Memory B cell (primary cell): ENCODE measurements at regions not wholly inside any gene's neighbourhood (a gene's known extent, or its start where the extent isn't known, plus 50 kb on each side); places are given as distances from the start of the nearest gene placed in this dataset.

Experiments
- ATAC-seq: fragments of 150-1000 bp; cut with Tn5 transposase; 2 replicates; pipeline ENCODE4 v1.10.0; 2021; ENCODE audit warnings: low read depth, mild to moderate bottlenecking, moderate library complexity
- DNase-seq, 2 donors: peaks; one replicate each; pipeline ENCODE4 v3.0.0; 2022; ENCODE audit warnings: low spot score in 2 of 2
- H3K27ac Mint-ChIP-seq: one replicate; pipeline ENCODE4 v1.8.0; 2022; ENCODE audit warnings: mild to moderate bottlenecking, moderate library complexity, mixed read lengths
- H3K27me3 Mint-ChIP-seq: one replicate; pipeline ENCODE4 v1.8.0; 2022; ENCODE audit warnings: mixed read lengths
- H3K36me3 Mint-ChIP-seq: one replicate; pipeline ENCODE4 v1.8.0; 2022; ENCODE audit warnings: mild to moderate bottlenecking, mixed read lengths
- H3K4me1 Mint-ChIP-seq: one replicate; pipeline ENCODE4 v1.8.0; 2022; ENCODE audit warnings: mixed read lengths
- H3K4me3 Mint-ChIP-seq: one replicate; pipeline ENCODE4 v1.8.0; 2022; ENCODE audit warnings: mild to moderate bottlenecking, moderate library complexity, mixed read lengths
- H3K9me3 Mint-ChIP-seq: one replicate; pipeline ENCODE4 v1.8.0; 2022; ENCODE audit warnings: mixed read lengths

DNA sequence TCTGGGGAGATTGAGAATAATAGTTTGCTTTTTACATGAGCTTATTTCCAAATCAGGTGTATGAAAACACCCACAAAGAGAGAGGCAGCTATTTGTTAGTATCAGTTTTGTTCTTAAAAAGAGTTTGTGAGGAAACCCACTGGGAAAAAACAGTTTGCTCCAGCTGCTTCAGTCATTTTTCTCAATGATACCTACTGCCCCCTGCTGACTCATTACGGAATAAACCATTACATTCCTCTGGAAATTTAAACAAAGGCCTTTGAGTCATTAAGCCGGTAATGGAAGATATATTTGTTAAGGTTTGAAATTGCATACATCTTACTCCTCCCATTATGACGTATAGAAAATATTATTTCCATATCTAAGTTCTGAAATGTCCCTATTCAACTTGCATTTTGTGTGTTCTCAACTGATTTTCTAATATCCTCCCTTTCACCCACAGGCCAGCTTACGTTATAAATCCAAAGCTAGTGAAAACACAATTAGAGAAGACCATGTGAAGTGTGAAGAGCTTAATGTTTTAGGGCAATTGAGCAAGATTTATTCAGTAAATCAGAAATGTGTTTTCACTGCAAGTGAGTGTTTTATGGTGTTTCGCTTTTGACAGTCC lies 761.6 kb downstream of the DSC3 start:
- no peaks in the 10 kb centered on the region for H3K4me1 Mint-ChIP-seq
- H3K27me3 Mint-ChIP-seq, result no peaks in the 10 kb centered on the region
- H3K27ac Mint-ChIP-seq, result no peak overlapping the region
- DNase-seq (no peak), ATAC-seq (no peak)
- H3K9me3 Mint-ChIP-seq, result no peaks in the 10 kb centered on the region
- H3K36me3 Mint-ChIP-seq, result no peaks in the 10 kb centered on the region
- no peak overlapping the region for H3K4me3 Mint-ChIP-seq

DNA sequence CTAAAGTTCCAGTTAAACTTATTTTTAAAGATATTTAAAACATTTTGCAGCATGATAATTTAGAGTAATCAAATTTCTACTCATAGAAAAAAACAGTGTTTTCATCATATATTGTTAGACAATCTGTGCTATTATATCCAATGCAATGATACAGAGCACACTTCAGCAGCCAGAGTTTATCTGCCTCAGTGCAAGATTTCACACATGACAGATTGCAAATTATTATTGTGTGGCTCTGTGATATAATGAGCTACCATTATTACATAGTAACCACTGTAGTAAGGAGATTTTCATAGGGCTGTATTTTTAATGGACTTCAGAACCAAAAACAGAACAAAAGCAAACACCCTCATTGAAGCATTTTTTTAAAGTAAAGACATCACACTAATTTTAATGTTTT lies 762.4 kb downstream of the DSC3 start:
- no peak for DNase-seq
- ATAC-seq, result no peak
- Mint-ChIP-seq H3K4me3 (no peak overlapping the region), H3K27ac (no peak overlapping the region), H3K27me3 (no peaks in the 10 kb centered on the region), H3K36me3 (no peaks in the 10 kb centered on the region), H3K9me3 (no peaks in the 10 kb centered on the region), H3K4me1 (no peaks in the 10 kb centered on the region)

DNA sequence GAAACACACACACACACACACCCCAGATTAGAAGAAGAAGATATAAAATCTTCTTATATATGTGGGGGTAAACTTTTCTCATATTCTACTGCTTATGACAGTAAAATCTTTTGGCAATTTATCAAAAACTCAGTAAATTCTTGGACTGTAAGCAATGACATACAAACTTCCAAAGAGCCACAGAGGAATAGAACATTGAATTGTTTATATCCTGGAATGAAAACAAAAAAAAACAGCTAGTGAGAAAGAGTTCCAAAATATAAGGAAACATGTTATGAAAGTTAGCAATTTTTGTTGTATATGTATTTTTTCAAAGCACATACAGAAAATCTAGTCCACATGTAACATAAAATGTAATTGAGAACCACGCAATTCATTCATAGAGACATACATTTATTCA lies 764.9 kb downstream of the DSC3 start:
- DNase-seq (no peak), ATAC-seq (no peak)
- peaks cover 3% of the 10 kb centered on the region for H3K9me3 Mint-ChIP-seq
- H3K36me3 Mint-ChIP-seq, result no peaks in the 10 kb centered on the region
- H3K4me1 Mint-ChIP-seq, result no peaks in the 10 kb centered on the region
- no peaks in the 10 kb centered on the region for H3K27me3 Mint-ChIP-seq
- no peak overlapping the region for H3K27ac Mint-ChIP-seq
- H3K4me3 Mint-ChIP-seq, result no peak overlapping the region

DNA sequence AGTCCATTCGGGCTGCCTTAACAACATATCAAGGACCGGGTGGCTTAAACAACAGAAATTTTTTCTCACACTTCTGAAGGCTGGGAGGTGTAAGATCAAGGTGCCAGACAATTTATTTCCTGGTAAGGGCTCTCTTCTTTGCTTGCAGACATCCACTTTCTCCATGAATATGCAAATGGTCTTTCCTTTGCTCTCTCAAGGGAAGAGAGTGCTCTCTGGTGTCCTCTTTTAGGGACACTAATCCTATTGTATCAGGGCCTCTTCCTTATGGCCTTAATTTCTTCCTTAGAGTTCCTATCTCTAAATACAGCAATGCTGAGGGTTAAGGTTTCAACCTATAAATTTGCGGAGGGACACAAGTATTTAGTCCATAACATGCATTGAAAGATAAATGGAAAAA lies 770.8 kb downstream of the DSC3 start:
- Mint-ChIP-seq H3K4me1 (no peaks in the 10 kb centered on the region), H3K9me3 (peaks cover 8% of the 10 kb centered on the region), H3K4me3 (no peak overlapping the region), H3K27me3 (no peaks in the 10 kb centered on the region), H3K36me3 (no peaks in the 10 kb centered on the region), H3K27ac (no peak overlapping the region)
- DNase-seq (no peak), ATAC-seq (no peak)

DNA sequence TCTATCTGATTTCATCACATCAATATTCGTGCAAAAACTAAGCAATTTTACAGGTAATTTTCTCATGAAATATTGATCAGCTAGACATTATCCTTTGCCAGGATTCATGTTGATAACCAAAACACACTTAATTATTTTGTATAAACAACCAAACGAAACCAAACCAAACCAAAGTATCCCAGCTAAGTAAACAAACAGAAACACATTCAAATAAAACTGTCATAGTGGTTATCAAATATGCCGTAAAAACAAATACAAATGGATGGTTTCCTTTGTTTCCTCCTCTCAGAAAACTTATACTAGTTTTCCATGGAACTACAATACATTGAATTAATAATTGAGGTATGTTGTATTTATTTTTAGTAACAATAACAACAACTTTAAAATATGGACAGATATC lies 777.4 kb downstream of the DSC3 start:
- no peak for ATAC-seq
- no peak for DNase-seq
- no peaks in the 10 kb centered on the region for H3K4me1 Mint-ChIP-seq
- peaks cover 6% of the 10 kb centered on the region for H3K9me3 Mint-ChIP-seq
- H3K27me3 Mint-ChIP-seq, result no peaks in the 10 kb centered on the region
- no peaks in the 10 kb centered on the region for H3K36me3 Mint-ChIP-seq
- H3K4me3 Mint-ChIP-seq, result no peak overlapping the region
- H3K27ac Mint-ChIP-seq, result no peak overlapping the region

DNA sequence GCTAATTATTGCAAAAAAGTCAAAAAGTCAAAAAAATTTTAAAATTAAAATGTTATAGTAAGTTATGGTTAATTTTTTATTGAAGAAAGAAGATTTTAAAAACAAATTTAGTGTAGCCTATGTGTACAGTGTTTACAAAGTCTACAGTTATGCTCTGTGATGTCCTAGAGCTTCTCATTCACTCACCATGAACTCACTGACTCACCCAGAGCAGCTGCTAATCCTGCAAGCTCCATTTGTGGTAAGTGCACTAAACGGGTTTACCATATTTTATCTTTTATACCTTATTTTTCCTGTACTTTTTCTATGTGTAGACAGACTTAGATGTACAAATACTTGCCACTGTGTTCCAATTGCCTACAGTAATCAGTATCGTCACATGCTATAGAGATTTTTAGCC lies 788.2 kb downstream of the DSC3 start:
- no peak for DNase-seq
- Mint-ChIP-seq H3K4me3 (no peak overlapping the region), H3K9me3 (peaks cover 4% of the 10 kb centered on the region), H3K36me3 (no peaks in the 10 kb centered on the region), H3K27ac (no peak overlapping the region), H3K4me1 (no peaks in the 10 kb centered on the region), H3K27me3 (no peaks in the 10 kb centered on the region)
- no peak for ATAC-seq

DNA sequence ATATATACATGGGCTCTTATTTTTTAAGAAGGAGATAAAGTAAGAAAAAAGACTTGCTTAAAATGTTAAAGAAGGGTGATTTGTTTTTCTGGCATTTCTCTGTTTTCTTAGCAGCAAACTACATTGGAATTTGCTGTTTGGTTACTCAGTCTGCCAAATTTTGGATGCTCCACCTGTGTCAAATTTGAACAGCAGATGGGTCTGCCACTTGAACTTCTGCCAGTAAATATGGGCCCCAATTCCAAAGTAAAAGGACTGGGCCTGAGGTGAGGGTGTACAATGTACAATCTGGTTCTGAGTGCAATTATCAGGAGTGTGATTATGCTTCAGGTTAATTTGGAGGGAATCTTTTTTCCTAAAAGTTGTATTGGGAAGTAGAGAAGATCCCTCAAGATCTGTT lies 794.5 kb downstream of the DSC3 start:
- ATAC-seq, result no peak
- H3K27ac Mint-ChIP-seq, result no peak overlapping the region
- DNase-seq, result no peak
- no peaks in the 10 kb centered on the region for H3K4me1 Mint-ChIP-seq
- H3K4me3 Mint-ChIP-seq, result no peak overlapping the region
- no peaks in the 10 kb centered on the region for H3K27me3 Mint-ChIP-seq
- peaks cover 5% of the 10 kb centered on the region for H3K9me3 Mint-ChIP-seq
- no peaks in the 10 kb centered on the region for H3K36me3 Mint-ChIP-seq

DNA sequence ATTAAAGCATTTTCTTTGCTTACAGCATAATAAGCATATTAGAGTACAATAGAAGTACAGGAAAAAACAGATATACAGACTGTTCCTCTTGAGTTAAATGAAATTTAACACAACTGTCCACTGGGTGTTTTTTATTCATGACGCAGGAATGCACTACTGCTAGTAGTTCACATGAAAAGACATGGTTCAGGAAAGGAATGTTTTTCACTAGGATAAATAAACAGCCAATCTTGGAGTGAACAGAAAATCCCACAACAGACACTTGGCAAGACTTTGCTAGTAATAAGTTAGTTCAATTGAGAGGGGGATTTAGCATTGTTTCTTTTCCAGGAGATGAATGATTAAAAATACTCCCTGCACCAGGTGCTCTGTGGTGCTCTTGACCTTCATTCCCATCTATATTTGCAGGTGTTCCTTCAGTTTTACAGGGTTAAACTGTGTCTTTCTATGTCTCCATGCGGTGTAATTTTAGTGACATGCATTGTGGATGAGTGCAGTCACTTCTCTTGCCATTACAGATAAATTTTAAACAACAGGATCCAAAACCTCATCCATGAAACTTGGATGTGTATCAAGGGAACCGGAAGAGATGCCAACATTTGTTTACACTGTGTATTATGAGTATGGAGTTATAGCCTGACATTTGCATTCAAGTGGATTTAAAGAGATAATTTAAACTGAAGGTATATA lies 796.6 kb downstream of the DSC3 start:
- H3K27ac Mint-ChIP-seq, result no peak overlapping the region
- no peak overlapping the region for H3K4me3 Mint-ChIP-seq
- no peak for DNase-seq
- H3K36me3 Mint-ChIP-seq, result no peaks in the 10 kb centered on the region
- ATAC-seq, result no peak
- no peaks in the 10 kb centered on the region for H3K27me3 Mint-ChIP-seq
- peaks cover 5% of the 10 kb centered on the region for H3K9me3 Mint-ChIP-seq
- no peaks in the 10 kb centered on the region for H3K4me1 Mint-ChIP-seq

DNA sequence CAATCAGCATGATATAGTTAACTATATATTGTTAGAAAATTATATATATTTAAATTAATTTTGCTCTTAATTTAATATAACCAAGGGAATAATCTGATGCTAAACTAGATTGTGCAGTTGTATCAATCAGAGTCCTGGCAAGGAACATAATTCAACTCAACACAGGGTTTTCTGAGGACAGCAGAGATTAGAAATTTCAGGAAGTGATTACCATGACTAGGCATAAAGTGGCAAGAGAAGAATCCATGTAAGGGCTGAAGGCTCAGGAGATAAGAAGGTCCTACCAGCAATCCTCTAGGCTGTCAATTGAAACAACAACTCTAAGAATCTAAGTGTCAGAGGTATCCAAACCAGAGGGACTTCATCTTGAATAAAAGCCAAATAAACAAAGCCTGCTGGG lies 807.8 kb downstream of the DSC3 start:
- no peak overlapping the region for H3K27ac Mint-ChIP-seq
- no peaks in the 10 kb centered on the region for H3K36me3 Mint-ChIP-seq
- H3K4me1 Mint-ChIP-seq, result no peaks in the 10 kb centered on the region
- H3K9me3 Mint-ChIP-seq, result peaks cover 7% of the 10 kb centered on the region
- no peak for ATAC-seq
- H3K27me3 Mint-ChIP-seq, result no peaks in the 10 kb centered on the region
- DNase-seq, result no peak
- H3K4me3 Mint-ChIP-seq, result no peak overlapping the region

DNA sequence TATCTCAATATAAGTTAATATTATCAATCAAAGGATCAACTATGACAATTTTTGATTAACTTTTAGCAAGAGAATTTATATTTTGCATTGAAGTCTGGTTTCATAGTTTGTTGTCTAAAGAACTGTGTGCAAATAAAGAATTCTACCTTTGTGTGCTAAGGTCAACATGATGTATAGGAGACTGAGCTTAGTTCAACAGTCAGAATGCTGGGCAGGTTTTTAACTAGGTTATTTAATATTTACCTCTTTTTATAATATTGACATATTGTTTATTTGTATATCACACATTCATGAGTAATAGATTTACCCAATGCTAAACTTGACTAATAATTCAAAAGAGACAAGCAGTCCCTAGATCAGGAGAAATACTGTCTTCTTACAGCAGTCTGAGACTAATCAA lies 831.4 kb downstream of the DSC3 start:
- DNase-seq, result no peak
- Mint-ChIP-seq H3K36me3 (no peaks in the 10 kb centered on the region), H3K27me3 (no peaks in the 10 kb centered on the region), H3K4me1 (no peaks in the 10 kb centered on the region), H3K4me3 (no peak overlapping the region), H3K9me3 (peaks cover 5% of the 10 kb centered on the region), H3K27ac (no peak overlapping the region)
- no peak for ATAC-seq

DNA sequence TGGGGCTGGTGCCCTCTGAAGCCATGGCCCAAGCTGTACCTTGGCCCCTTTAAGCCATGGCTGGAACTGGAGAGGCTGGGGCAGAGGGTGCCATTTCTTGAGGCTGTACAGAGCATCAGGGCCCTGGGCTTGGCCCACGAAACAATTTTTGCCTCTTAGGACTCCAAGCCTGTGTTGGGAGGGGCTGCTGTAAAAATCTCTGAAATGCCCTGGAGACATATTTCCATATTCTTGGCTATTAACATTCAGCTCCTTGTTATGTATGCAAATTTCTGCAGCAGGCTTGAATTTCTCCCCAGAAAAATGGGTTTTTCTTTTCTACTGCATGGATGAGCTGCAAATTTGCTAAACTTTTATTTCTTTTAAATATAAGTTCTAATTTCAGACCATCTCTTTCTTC lies 834.0 kb downstream of the DSC3 start:
- Mint-ChIP-seq H3K27ac (no peak overlapping the region), H3K4me1 (no peaks in the 10 kb centered on the region), H3K4me3 (no peak overlapping the region), H3K9me3 (peaks cover 5% of the 10 kb centered on the region), H3K36me3 (no peaks in the 10 kb centered on the region), H3K27me3 (no peaks in the 10 kb centered on the region)
- DNase-seq (no peak), ATAC-seq (no peak)

DNA sequence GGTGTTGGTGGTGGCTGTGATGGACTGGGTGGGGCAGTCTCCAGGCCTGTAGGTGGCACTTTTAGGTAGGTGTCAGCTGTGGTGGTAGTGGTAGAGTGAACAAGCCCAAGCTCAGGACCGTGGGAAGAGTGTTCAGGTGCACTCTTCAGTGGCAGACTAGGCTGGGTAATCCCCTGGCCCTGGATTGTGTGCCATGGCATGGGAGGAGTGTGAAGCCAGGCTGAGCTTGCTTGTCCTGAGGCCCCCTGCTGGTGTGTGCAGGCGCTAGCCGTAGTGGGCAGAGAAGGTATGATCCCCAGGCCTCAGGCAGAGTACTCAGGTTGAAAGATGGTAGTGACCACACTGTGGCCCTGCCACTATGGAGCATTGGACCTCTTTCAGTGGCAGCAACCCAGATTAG lies 850.3 kb downstream of the DSC3 start:
- ATAC-seq, result no peak
- Mint-ChIP-seq H3K4me3 (no peak overlapping the region), H3K36me3 (no peaks in the 10 kb centered on the region), H3K9me3 (peaks cover 20% of the 10 kb centered on the region), H3K4me1 (no peaks in the 10 kb centered on the region), H3K27ac (no peak overlapping the region), H3K27me3 (no peaks in the 10 kb centered on the region)
- DNase-seq, result no peak

DNA sequence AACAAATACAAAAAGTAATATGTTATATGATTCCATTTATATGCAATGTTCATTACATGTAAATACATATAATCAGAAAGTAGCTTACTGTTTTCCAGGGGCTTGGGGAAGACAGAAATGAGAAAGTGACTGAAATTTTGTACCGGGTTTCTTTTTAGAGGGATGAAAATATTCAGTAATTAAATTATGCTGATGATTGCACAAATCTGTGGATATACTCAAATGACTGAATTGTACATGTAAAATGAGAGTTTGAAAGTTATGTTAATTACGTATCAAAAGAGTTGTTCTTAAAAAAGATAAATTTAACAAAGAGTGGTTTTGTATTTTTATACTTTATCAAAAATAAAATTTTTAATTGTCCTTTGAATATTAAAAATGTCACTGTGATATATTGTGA lies 856.3 kb downstream of the DSC3 start:
- H3K27me3 Mint-ChIP-seq, result no peaks in the 10 kb centered on the region

DNA sequence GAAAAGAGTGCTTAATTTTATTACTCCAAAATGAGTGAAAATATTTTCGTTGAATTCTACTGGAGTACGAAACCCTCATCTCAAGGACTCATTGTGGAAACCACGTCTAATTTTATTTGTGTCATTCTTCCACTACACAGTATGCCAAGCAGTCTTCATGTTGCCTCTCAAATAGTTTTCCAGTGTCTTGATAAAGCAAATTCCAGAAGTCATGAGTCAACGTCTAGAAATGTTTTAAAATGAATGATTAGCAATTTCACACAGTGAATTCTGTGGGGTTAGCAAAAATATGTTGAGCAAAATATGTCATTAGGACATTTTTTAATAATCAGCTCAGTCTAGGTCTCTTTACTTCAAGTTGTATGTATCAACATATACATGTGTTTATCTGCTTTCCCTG lies 865.5 kb downstream of the DSC3 start:
- no peak overlapping the region for H3K27ac Mint-ChIP-seq
- no peak for DNase-seq
- H3K4me1 Mint-ChIP-seq, result no peaks in the 10 kb centered on the region

More for the DNA sequence above, 856.3 kb downstream of the DSC3 start:
- no peak for DNase-seq
- Mint-ChIP-seq H3K4me3 (no peak overlapping the region), H3K27ac (no peak overlapping the region), H3K9me3 (peaks cover 9% of the 10 kb centered on the region), H3K36me3 (no peaks in the 10 kb centered on the region), H3K4me1 (no peaks in the 10 kb centered on the region)
- ATAC-seq, result no peak

DNA sequence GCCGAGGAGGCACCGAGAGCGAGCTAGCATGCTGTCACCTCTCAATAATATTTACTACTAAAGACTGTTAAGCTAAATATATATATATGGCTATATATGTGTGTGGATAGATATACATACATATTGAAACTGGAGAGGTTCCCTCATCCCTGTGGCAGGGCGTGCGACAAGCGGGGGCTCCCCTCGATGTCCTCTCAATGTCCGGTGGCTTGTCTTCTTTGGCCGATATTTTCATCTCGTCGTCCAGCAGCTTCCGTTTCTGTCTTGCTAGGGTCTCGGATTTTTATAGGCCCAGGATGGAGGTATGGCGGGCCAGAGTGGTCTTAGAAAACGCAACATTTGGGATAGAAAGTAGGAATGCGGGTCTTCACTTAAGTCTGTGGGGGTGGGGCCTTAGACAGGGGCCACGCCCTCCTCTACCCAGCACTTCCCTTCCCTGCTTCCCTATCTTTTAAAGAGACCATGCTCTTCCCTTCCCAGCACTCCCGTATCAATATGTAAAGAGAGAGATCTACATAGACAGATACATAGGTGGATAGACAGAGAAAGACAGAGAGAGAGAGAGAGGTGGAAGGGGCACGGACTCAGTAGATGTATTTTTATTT lies 866.8 kb downstream of the DSC3 start:
- Mint-ChIP-seq H3K4me3 (no peak overlapping the region), H3K27me3 (no peaks in the 10 kb centered on the region), H3K4me1 (no peaks in the 10 kb centered on the region), H3K36me3 (no peaks in the 10 kb centered on the region), H3K27ac (no peak overlapping the region), H3K9me3 (peaks cover 4% of the 10 kb centered on the region)
- ATAC-seq (no peak), DNase-seq (no peak)

More for the DNA sequence above, 865.5 kb downstream of the DSC3 start:
- Mint-ChIP-seq H3K36me3 (no peaks in the 10 kb centered on the region), H3K27me3 (no peaks in the 10 kb centered on the region), H3K4me3 (no peak overlapping the region), H3K9me3 (peaks cover 4% of the 10 kb centered on the region)
- ATAC-seq, result no peak
